ENCODE measurements at regions not wholly inside any gene's neighbourhood (a gene's known extent, or its start where the extent isn't known, plus 50 kb on each side); places are given as distances from the start of the nearest gene placed in this dataset.

- TF ChIP-seq POLR2A (IDR thresholded peaks at IDR 0.05; ENCODE audit: low read depth, low read length) (no peak), POLR2AphosphoS5 (IDR thresholded peaks at IDR 0.05; ENCODE audit: low read depth, low read length) (no peak)
Observed at GRCh38 chr14:56046546-56046945, 71.7 kb upstream of the PELI2 start.
